HG02870 (cell line): ENCODE measurements at regions not wholly inside any gene's neighbourhood (a gene's known extent, or its start where the extent isn't known, plus 50 kb on each side); places are given as distances from the start of the nearest gene placed in this dataset.
"Not testable (repeated sequence)": the region's sequence is repeated elsewhere in the genome, so short reads cannot be mapped to it uniquely, and the experiment has no call there.

Experiments
- ATAC-seq: cut with Tn5 transposase; IDR thresholded peaks from one replicate; pipeline ENCODE4 v1.9.1; 2021; ENCODE audit warnings: mild to moderate bottlenecking, moderate library complexity; ENCODE audit not compliant: unreplicated experiment

DNA sequence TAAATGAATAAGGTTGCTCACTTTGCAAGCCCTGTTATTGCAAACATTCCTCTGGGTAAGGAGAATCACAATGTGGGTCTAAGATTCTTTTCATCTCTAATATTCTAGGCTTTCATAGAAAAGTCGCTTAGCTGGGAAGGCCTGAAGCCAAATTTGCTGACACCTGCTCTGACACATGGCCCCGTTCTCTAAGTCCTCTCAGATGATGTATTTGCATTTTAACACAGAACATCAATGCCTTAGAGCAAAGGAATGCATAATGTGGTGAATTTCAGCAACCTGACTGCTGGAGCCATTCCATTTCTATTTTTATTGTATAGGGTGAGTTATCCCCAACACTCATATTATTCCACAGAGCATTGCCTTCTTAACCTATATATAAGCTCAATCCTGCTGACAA, 682.1 kb upstream of the NRP1 start:
- ATAC-seq: no peak

DNA sequence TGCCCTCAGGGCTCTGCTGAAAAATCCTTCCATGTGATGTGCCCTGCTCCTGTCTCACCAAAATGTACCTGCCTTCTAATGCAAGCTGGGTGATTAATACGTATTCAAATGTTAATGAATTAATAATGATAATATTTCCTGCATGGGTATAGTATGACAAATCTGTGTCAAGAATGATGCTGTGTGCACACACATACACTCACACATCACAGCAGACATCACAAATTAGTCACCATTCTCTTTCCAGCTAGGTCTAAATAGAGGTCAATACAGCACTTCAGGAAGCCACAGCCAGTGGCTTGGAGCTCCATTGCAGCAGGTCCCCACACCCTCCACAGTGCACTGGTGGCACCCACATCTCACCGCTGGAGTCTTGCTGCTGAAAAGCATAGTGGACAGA, 681.2 kb upstream of the NRP1 start:
- ATAC-seq: no peak

DNA sequence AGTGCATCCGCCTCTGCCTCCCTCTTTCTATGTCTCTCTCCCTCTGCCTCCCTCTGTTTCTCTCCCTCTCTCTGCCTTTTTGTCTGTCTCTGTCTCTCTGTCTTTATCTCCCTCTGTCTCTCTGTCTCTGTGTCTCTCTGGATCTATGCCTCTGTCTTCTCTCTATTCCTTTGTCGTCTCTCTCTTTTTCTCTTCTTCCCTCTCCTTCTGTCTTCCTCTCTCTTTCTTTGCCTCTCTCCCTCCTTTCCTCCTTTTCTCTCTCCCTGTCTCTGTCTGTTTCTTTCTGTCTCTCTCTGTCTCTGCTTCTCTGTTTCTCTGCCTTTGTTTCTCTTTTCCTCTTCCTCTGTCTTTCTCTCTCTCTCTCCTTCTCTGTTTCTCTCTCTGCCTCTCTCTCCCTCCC, 678.8 kb upstream of the NRP1 start:
- ATAC-seq: no peak

DNA sequence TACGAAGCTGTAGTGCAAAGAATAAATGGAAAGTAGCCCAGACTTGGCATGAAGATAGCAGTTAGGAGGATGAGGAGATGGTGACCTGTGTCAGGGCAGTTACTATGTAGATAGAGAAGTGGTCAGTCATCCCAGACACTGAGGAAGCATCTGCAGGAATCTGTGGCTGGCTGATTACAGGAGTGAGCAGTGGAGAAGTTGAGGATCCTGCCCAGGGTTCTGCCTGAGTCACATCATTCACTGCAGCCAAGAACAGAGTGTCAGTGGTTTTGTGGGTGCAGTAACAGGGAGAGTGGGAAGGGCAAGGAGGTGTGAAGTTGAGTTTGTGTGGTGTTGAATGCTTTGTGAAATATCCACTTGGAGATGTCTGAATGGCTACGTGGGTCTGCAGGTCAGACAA, 676.4 kb upstream of the NRP1 start:
- no peak for ATAC-seq

DNA sequence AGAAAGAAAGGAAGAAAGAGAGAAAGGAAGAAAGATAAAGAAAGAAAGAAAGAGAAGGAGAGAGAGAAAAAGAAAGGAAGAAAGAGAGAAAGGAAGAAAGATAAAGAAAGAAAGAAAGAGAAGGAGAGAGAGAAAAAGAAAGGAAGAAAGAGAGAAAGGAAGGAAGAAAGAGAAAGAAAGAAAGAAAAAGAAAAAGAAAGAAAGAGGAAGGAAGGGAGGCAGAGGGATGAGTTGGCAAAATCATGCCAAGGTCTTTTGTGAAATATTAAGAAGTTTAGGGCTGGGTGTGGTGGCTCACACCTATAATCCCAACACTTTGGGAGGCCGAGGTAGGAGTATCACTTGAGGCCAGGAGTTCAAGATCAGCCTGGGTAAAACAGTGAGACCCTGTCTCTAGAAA, 675.8 kb upstream of the NRP1 start:
- not testable (repeated sequence) for ATAC-seq

DNA sequence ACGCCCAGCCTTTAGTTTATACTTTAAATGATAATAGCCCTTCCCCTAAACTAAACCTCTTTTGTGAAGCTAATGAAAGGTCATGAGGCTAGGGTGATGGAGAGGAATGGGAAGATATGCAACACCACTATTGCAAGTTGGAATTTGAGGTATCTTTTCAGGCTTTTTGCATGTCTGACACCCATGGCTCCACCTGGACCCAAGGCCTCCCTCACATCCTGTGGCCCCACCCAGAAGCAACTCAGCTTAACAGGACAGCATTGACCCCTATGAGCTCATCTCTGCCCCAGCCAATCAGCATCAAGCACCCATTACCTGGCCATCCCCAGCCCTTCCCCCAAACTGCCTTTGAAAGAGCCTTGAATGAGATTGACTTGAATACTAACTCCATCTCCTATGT, 674.2 kb upstream of the NRP1 start:
- ATAC-seq: no peak

DNA sequence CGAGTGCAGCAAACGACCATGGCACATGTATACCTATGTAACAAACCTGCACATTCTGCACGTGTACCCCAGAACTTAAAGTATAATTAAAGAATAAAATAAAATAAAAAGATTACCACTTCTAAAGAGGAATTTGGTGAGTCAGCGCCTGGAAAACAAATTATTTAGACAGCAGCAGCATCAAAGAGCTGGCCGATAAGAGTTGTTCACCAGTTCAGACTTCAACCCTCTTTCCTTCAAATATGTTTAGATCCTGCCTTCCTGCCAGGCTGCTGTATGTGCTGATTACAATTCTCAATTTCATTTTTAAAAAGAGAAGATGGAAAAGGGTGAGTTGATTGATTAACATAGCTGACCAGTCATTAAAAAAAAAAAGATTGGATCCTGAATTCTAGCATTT, 672.0 kb upstream of the NRP1 start:
- no peak for ATAC-seq

DNA sequence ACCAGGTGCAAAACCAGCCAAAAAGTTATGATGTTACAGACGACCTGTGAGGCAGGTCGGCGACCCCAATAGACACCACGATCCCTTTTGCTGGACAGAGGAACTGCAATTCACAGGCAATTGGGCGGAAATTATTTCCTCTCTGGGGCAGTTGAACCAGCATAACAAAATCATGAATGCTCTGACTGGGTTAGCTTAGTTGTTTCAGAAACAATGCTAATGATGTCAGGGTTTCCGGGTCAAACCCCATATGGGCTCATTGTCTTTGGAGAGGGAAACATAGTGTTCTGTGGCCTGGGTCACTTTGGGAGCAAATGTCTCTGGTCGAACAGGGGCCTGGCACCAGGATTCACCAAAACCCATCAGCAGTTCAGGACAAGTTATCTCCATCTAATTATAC, 669.1 kb upstream of the NRP1 start:
- no peak for ATAC-seq

DNA sequence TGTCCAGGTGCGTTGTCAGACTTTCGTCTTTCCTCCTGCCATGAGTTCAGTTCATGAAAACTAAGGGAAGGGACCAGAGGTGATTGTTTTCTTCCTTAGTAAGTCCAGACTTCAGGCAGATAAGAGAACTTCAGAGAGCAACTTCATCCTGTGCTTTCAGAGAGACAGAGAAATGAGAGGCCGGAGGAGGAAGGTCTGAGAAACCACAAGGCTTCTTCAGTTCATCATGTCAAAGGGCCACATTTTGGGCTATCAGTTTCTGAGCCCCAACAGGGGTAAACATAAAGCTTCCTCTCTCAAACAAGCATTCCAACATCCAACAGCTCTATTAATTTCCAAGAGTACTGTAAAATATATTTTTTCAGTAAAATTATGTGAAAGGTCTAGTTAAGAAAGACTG, 668.4 kb upstream of the NRP1 start:
- ATAC-seq: no peak

DNA sequence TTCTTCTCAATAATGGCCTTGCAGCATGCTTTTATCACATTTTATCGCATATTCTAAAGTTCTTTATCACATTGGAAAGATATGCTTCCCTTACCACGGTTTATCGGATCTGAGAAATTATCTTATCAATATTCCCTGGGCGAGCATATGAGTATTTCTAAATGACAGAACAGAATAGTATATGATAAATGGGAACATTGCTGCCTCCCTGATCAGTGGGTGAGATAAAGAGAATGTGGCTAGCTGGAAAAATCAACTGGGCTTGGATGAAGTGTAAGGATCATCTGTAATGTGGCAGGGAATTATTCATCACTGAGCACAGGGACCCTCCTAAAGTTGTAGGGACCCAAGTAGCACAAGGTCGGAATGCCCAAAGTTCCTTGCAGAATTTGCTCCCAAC, 667.4 kb upstream of the NRP1 start:
- no peak for ATAC-seq

DNA sequence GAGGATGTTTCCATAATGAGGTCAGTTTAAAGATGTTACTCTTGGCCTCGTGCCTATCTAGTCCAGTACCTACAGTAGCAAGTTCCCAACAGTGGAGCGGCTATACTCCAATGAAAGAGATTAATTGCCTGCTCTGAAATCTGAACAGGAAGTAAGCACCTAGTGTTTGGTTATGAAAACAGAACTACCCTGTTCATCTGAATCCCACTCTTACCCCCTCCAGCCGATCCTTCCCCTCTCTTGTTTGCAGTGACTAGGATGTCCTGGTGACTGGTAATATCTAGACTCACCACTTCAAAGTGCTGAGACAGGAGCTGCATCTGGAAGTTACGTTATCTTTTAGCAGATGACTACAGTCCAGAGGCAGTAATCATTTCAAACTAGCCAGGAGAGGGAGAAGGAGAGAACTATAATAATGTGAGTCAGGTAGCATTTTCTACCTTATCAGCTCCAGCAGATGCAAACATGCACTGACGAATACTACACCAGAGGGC, 666.7 kb upstream of the NRP1 start:
- ATAC-seq: no peak

DNA sequence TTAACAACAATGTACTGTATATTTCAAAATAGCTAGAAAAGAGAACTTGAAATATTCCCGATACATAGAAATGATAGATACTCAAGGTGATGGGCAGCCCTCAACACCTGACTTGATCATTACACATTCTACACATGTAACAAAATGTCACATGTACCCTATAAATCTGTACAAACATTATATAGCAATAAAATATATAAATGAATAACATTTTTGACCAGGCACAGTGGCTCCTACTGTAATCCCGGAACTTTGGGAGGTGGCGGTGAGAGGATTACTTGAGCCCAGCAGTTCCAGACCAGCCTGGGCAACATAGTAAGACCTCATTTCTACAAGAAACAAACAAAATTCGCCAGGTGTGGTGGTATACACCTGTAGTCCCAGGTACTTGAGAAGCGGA, 659.5 kb upstream of the NRP1 start:
- no peak for ATAC-seq

DNA sequence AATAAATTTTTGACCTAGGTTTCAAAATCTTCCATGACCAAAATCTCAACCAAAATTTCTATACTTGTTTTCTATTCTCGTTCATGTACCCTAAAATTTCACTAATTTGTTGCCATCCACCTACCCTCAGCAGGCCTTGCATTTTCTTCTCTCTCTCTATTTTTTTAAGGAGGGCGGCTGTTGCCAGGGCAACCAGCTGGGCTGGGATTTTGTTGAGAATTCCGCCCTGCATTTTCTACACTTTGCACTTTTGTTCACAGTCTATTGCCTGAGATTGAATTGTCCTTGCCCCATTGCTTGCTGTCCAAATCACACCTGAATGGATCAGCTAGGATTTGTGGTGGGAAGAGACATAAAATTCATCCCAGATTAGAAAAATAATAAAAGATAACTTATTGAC, 657.5 kb upstream of the NRP1 start:
- ATAC-seq: no peak

DNA sequence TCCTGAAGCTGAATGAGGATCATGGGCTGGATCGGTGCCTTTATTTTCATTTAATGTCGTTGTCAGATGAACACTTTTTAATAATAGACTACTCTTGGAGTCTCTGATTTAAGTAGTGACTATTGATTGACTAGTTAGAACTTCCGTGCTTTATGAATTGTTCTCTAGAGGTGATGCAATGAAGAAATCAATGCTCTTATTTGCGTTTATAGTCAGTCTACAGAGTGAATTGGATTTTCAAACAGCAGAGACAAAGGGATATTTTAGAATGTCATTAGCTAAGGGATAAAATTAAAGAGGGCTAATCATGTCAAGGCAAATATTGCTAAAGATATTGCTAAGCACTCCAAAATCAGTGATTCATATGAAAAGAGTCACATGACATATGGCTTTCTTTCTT, 652.0 kb upstream of the NRP1 start:
- no peak for ATAC-seq

DNA sequence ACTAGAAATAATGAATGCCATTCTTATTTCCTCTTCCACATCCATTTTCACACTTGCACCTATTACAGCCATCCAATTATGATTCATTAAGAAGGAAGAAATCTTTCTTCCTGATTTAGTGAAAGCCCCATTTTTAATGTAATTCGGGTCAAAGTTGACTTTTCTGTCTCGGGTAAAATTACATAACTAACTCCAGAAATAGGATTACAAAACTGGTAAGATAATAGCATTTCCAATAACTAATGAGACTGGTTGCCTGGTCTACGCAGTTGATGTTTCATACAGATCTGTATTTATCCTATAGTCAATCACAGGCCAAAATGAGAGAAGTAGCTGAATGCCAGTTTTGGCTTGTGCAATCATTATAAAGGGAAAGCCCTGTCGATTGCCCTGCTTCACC, 651.5 kb upstream of the NRP1 start:
- no peak for ATAC-seq

DNA sequence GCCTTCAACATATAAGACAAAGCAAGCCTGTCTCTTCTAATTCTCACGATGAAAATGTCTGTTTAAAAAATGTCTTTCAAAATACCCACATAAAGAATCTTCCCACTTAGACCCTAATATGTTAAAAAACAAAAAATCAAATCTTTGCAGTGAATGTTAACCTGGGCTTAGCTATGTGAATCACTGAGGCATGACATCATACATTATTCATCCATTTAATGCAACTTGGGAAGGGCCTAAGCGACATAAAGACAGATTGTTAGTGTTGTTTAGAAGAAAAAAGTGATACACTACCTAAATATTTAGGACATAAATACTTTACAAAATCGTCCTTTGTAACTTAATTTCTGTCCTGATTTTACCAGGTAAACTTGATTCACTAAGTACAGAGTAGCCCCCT, 648.5 kb upstream of the NRP1 start:
- ATAC-seq: no peak

DNA sequence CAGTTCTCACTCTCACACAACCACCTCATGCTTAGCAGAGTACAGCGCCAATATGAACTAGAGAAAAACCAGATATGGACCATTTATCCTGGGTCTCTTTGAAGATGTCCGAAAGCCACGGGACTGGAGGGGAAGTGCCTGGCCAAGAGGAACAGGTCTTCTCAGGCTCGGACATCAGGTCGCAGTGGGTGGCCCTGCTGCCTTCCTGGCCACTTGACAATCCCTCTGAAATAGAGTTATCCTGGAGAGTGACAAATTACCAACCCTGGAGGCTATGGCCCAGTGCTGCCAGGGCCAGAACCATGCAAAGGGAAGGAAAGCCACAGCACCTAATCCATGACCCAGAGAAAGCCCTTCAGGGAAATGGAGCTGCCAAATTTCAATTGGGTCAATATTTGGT, 646.8 kb upstream of the NRP1 start:
- no peak for ATAC-seq

DNA sequence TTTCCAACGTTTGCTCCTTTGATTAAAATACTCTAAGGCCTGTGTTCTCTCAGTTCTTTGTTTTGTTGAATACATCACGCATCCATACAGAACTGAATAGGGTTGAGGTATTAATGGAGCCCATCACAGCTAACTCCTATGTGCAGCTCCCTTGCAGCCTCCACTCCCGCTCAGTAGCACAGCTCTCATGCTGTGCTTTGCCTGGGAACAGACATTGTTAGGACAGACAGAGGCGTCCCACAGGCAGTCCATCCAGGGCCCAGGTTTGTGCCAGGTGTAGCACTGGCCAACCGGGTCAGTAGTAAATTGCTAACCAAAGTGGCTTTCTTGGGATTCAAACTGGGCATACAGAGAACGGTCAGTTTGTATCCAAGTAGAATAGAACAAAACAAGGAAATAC, 644.7 kb upstream of the NRP1 start:
- ATAC-seq: no peak

DNA sequence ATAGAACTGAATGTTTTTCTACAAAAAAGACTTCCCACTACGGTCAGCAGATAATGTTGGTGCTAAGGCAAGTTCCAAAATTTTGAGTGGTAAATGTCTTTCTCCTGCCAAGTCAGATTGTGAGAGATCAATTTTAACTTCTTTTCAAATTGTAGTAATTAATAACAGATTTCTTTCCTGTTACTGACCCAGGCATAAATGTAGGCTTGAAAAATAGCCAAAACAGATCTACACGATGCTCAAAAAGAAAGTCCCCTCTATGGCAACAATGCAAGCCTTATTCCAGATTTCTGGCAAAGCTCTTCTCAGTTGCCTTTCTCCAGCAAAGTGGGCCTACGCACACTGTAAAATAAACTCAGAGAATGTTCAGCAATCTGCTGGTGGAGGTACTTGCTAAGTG, 641.0 kb upstream of the NRP1 start:
- ATAC-seq: no peak

DNA sequence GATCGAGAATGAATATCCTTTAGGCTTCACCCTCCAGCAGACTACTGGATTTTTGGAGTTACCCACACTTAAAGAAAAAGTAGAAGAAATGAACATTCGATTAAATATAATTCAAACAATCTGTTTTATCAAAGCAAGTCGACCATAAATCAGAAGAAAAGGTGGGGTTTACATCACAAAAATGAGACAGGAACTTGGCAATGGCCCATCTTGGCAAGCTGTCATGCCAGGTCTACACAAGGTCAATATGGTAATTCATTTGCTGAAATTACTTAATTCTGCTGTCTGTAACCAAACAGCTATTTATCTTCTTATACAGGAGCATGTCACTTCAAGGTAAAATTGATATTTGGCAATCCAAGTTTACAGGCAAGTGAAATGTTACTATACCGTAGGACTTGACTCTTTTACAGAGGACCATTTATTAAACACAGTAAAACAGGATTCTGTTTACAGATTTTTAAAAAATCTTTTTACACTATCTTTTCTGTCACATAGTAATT, 640.6 kb upstream of the NRP1 start:
- no peak for ATAC-seq

DNA sequence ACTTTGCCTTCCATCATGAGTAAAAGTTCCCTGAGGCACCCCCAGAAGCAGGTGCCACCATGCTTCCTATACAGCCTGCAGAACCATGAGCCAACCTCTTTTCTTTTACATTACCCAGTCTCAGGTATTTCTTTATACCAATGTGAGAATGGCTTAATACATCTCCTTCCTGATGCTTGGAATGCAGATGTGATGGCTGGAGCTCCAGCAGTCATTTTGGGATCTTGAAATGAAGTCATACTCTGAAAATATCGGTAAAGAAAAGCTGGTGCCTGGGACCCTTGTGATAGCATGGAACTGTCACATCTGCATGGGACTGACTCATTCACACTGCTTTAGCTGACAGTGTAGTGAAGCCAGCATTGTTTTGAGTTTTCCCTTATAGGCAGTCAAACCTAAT, 634.5 kb upstream of the NRP1 start:
- no peak for ATAC-seq

DNA sequence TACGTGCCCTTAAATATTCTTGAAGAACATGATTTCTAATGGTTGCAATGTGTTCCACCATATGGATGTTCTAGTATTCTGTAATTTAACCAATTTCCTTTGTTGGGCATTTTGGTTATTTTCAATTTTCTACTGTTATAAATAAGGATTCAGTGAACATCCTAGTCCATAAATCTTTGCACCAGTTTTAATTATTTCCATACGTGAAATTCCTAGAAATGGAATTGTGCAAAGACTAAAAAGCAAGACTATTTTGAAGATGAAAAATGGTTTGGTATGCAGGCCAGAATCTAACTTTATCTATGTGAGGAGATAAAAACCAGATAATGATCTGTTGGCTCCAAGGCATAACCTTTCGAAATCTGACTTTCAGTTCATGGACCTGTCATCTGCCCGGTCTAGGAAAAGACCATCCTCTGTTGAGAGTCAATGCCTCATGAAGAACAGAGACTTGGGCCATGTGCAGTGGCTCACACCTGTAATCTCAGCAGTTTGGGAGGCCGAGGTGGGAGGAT, 633.2 kb upstream of the NRP1 start:
- ATAC-seq: no peak

DNA sequence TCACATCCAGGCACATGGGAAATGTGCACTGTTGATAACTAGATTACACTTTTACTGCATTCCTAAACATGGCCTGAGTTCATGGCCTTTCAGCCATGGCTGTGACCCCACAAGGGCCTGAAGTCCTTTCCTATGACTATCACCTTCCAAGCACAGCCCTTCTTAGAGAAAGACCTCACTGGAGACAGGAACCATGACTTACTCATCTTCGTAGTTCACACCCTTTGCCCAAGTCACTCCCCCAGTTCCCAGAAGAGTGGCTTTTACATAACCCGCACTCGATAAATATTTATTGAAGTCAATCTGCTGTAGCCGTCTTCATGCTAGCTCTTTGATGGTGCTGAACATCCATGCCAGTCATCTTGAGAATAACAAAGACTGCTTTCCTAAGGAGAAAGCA, 632.5 kb upstream of the NRP1 start:
- no peak for ATAC-seq
